Muscle layer of duodenum (tissue), 2 donors: ENCODE measurements at regions not wholly inside any gene's neighbourhood (a gene's known extent, or its start where the extent isn't known, plus 50 kb on each side); places are given as distances from the start of the nearest gene placed in this dataset.

Experiments used
- H3K27ac ChIP-seq: one replicate; pipeline ENCODE4 v1.7.0; 2013; ENCODE audit warnings: mild to moderate bottlenecking, low read length
- H3K27me3 ChIP-seq: one replicate; pipeline ENCODE4 v1.7.0; 2013; ENCODE audit warnings: low read depth, mild to moderate bottlenecking, control low read depth, low read length
- H3K36me3 ChIP-seq, 2 donors: one replicate each; pipeline ENCODE4 v1.7.0; 2013; ENCODE audit warnings: low read length in 2 of 2, control low read depth in 1 of 2, mild to moderate bottlenecking in 1 of 2; ENCODE audit not compliant: insufficient read depth in 2 of 2, control insufficient read depth in 1 of 2
- H3K4me1 ChIP-seq, 2 donors: one replicate each; pipeline ENCODE4 v1.7.0; 2013; ENCODE audit warnings: low read length in 2 of 2, mild to moderate bottlenecking in 2 of 2, control low read depth in 1 of 2, moderate library complexity in 1 of 2; ENCODE audit not compliant: insufficient read depth in 2 of 2, control insufficient read depth in 1 of 2
- H3K4me3 ChIP-seq, 2 donors: one replicate each; pipeline ENCODE4 v1.7.0; 2013; ENCODE audit warnings: low read length in 2 of 2, low read depth in 1 of 2, mild to moderate bottlenecking in 1 of 2
- H3K9me3 ChIP-seq, 2 donors: one replicate each; pipeline ENCODE4 v1.7.0; 2013; ENCODE audit warnings: low read length in 2 of 2, control low read depth in 1 of 2, mild to moderate bottlenecking in 1 of 2; ENCODE audit not compliant: control insufficient read depth in 1 of 2
- donor health status: healthy.

DNA sequence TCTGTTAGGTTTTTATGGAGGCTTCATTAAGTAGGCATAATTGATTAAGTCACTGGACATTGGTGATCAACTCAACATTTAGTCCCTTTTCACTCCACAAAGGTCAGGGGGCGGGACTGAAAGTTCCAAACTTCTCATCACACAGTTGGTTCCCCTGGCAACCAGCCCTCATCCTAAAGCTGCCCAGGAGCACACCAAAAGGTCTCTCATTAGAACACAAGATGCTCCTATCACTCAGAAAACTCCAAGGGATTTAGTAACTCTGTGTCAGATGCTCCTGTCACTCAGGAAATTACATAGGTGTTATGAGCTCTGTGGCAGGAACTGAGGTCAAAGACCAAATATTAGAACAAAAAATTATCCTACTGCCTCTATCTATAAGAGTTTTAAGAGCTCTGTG lies 321.5 kb downstream of the OTOL1 start:
- no peaks in the 10 kb centered on the region for H3K9me3 ChIP-seq
- no peaks in the 10 kb centered on the region for H3K27me3 ChIP-seq
- H3K36me3 ChIP-seq: no peaks in the 10 kb centered on the region
- H3K4me3 ChIP-seq: no peak overlapping the region
- no peaks in the 10 kb centered on the region for H3K4me1 ChIP-seq
- no peak overlapping the region for H3K27ac ChIP-seq

DNA sequence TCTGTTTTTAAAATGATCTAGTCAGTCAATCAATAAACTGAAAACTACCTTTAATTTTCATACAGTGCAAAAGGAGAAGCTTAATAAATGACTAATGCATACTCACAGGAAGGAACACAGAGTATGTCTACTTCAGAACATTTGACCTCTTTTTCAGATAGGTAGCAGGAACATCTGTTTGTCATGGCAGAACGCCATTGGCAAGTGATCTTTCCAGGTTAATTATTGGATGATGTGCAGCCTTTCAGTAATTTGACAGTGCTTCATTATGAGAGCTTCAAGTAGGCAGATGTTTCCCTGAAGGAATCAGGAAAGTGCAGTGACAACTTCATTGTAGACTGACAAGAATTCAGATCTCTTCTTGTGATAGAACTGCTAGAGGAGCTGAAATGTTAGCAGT lies 325.0 kb downstream of the OTOL1 start:
- no peaks in the 10 kb centered on the region for H3K27me3 ChIP-seq
- no peaks in the 10 kb centered on the region for H3K4me1 ChIP-seq
- H3K9me3 ChIP-seq: no peaks in the 10 kb centered on the region
- no peak overlapping the region for H3K27ac ChIP-seq
- no peaks in the 10 kb centered on the region for H3K36me3 ChIP-seq
- no peak overlapping the region for H3K4me3 ChIP-seq

DNA sequence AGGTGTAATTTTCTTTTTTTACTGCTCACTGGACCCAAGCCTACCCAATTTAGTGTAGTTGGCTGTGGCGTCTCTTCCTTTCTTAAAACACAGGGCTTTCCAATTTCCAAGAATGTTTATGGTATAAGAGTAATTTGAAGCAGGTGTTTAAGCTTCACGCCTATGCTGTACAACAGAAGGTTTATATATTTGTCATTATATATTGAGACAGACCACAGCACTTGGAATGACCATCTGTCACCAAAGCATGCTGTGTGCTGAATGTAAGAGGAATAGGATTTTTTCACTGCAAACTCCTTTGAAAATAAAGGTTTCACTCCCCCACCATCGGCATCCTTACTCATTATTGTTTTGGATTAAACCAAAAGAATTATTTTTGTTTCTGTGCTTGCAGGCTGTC lies 325.7 kb downstream of the OTOL1 start:
- Histone ChIP-seq H3K36me3 (no peaks in the 10 kb centered on the region), H3K4me1 (no peaks in the 10 kb centered on the region), H3K27me3 (no peaks in the 10 kb centered on the region), H3K4me3 (no peak overlapping the region), H3K9me3 (no peaks in the 10 kb centered on the region), H3K27ac (no peak overlapping the region)

DNA sequence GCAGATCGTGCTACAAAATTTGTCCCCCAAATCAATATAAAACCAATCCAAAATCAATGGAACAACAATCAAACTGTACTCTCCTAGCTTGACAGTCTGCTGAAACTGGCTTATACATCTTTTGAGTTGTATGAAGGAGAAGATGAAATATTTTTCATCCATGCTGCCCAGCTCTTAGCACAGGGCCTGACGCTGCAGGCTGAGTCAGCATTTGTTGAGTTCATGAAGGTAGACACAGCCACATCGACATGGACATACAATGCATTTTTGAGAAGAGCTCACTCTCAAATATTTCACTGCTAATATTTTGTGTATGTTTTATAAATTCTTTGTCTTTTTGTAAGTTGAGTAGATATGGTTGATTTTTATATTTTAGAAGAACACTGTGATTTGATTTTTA lies 327.3 kb downstream of the OTOL1 start:
- Histone ChIP-seq H3K27ac (no peak overlapping the region), H3K36me3 (no peaks in the 10 kb centered on the region)

DNA sequence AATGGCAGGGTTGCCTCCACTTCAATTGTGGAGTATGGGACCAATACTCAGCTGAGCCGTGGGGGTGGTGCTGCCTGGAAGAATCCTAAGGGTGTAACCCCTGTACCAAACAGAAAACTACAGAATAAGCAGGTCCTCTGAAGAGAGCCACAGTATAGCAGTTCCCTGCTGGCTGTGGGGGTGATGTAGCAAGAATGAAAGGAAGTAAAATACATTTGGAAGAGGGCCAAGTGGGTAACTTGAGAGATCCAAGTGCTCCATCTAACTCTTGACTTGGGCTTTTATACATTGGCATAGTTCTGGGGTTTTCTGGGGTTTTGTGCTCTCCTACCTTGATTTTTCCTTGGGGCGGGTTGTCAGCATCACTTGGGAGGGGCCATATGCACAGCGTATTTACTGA lies 341.4 kb downstream of the OTOL1 start:
- no peak overlapping the region for H3K4me3 ChIP-seq
- H3K9me3 ChIP-seq: no peaks in the 10 kb centered on the region
- H3K4me1 ChIP-seq: no peaks in the 10 kb centered on the region
- H3K36me3 ChIP-seq: no peaks in the 10 kb centered on the region
- no peak overlapping the region for H3K27ac ChIP-seq
- H3K27me3 ChIP-seq: no peaks in the 10 kb centered on the region

More for the DNA sequence above, 327.3 kb downstream of the OTOL1 start:
- Histone ChIP-seq H3K9me3 (no peaks in the 10 kb centered on the region), H3K4me1 (no peaks in the 10 kb centered on the region), H3K4me3 (no peak overlapping the region), H3K27me3 (no peaks in the 10 kb centered on the region)

DNA sequence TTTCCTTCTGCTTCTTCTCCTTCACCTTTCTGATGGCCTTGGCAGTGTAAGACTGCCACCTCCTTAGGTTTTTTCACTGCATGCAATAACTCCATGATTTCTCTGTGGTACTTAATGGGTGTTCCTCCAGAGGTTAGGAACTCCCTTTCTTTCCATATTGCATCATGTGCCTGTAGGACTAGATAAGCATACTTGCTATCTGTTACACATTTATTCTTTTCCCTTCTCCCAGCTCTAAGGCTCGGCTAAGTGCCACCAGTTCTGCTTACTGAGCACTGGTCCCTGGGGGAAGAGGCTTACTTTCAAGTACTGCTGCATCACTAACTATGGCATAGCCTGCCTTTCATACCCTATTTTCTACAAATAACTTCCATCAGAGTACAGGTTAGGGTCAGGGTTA lies 351.8 kb downstream of the OTOL1 start:
- H3K27ac ChIP-seq: no peak overlapping the region
- H3K4me1 ChIP-seq: no peaks in the 10 kb centered on the region
- H3K4me3 ChIP-seq: no peak overlapping the region
- H3K9me3 ChIP-seq: no peaks in the 10 kb centered on the region
- H3K36me3 ChIP-seq: no peaks in the 10 kb centered on the region
- H3K27me3 ChIP-seq: no peaks in the 10 kb centered on the region

DNA sequence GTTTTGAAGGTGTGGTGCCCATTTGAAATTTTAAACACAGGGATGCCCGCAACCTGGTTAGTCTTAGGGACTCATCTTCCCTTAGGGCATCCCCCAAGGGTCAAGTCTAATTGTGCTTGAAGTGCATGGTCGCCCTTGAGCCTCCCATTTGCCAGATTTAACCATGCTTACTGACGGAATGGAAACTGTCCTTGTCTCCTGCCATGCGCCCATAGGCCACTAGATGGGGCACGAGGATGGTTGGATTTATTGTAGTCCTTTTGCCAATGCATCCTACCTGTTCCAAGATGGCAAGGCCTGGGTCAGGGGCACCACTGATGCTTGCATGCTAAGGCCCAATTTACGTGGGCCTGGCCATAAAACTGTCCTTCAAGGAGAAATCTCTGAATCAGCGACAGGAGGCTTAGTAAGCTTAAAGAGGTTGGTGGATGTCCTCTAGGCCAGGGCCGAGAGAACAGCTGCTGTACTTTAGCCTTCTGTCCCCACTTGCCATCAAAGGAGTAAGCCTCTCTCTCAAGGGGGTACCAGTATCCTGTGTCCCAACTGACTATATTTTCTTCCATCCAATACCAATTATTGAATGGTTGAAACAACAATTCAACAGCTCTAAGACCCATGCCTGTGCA lies 355.4 kb downstream of the OTOL1 start:
- Histone ChIP-seq H3K4me3 (no peak overlapping the region), H3K4me1 (no peaks in the 10 kb centered on the region), H3K27ac (no peak overlapping the region), H3K36me3 (no peaks in the 10 kb centered on the region), H3K27me3 (no peaks in the 10 kb centered on the region), H3K9me3 (no peaks in the 10 kb centered on the region)

DNA sequence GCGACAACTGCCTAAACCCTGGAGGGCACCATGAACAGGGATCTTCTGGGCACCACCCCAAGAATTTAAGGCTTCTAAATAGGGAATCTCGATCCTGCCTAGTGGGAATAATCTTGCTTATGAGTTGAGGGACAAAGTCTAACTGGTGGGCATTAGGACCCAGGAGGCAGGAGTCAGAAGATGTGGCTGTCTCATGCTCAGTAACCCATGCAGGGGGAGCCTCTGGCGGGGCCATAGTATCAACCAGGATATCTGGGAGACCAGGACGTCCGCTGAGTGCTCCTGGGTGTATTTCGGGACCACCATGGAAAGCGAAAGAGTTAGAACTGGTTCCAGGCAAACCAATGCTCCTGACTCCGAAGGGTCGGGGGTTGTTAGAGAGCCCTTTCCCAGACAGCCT lies 356.1 kb downstream of the OTOL1 start:
- no peak overlapping the region for H3K4me3 ChIP-seq

DNA sequence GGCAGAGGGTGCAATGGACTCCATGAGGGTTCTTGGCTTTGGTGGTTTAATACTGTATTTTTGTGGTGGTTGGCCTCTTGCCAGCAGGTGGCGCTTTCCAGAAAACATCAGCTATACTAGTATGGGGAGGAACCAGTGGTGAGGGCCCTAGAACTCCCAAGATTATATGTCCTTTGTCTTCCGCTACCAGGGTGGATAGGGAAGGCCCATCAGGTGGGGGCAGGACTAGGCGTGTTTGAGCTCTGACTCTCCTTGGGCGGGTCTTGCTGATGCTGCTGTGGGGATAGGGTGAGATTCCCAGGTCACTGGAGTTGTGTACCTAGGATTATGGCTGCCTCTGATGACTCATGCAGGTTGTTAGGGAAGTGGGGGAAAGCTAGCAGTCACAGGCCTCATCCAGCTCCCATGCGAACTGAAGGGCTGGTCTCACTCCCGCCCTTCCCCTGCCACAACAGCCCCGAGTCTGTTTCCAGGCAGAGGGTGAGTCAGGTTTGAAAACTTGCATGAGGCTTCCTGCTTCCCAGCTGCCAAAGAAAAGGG lies 357.7 kb downstream of the OTOL1 start:
- Histone ChIP-seq H3K27ac (no peak overlapping the region), H3K36me3 (no peaks in the 10 kb centered on the region)

More for the DNA sequence above, 356.1 kb downstream of the OTOL1 start:
- H3K36me3 ChIP-seq: no peaks in the 10 kb centered on the region
- no peaks in the 10 kb centered on the region for H3K27me3 ChIP-seq
- no peaks in the 10 kb centered on the region for H3K9me3 ChIP-seq
- no peaks in the 10 kb centered on the region for H3K4me1 ChIP-seq
- H3K27ac ChIP-seq: no peak overlapping the region

DNA sequence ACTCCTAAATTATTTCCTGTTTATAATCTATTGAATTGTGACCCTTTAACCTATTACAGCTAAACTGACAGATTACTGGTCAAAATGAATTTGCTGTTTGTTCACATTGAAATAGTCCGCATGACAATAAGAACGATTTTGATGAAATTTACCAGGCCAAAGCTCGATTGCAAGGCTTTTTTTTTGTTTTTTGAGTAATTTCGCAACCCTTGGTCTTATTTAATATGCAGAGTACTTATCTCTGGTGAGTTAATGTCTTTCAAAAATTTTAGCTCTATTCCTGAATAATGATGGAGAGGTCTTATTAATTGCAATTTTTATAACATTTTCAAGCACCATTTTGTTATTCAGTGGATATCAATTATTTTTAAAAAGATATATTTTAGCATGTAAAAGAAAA lies 362.4 kb downstream of the OTOL1 start:
- Histone ChIP-seq H3K27me3 (no peaks in the 10 kb centered on the region), H3K4me1 (no peaks in the 10 kb centered on the region), H3K36me3 (no peaks in the 10 kb centered on the region), H3K27ac (no peak overlapping the region), H3K4me3 (no peak overlapping the region), H3K9me3 (no peaks in the 10 kb centered on the region)

More for the DNA sequence above, 357.7 kb downstream of the OTOL1 start:
- Histone ChIP-seq H3K4me1 (no peaks in the 10 kb centered on the region), H3K9me3 (no peaks in the 10 kb centered on the region), H3K27me3 (no peaks in the 10 kb centered on the region), H3K4me3 (no peak overlapping the region)

DNA sequence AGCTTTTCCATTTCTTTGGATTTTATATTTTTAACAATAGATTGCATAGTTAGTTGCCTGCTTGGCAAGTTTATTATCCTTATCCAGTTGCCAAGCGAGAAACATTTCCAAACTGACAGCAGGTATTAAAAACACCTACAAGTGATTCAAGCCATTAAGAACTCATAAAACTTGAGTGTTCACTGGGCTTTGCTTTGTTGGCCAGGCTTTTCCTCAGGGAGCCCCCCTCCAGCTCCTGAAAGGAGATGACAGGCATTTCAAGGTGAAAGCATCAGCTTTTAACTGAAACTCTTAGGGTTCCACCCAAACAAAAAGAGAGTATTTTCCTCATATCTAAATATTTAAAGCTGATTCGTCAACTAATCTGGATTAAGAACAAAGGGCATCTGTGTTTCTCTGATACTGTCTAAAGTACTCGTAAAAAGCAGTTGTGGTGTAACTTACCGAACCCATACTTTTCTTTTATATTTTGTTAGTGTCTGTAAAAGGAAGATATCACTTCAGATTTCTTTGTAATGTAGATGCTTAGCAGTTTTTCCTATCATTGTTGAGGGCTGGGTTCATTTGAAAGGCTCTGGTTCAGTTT lies 363.4 kb downstream of the OTOL1 start:
- H3K4me1 ChIP-seq: no peaks in the 10 kb centered on the region
- no peak overlapping the region for H3K27ac ChIP-seq
- H3K27me3 ChIP-seq: no peaks in the 10 kb centered on the region
- no peaks in the 10 kb centered on the region for H3K9me3 ChIP-seq
- no peaks in the 10 kb centered on the region for H3K36me3 ChIP-seq
- no peak overlapping the region for H3K4me3 ChIP-seq

DNA sequence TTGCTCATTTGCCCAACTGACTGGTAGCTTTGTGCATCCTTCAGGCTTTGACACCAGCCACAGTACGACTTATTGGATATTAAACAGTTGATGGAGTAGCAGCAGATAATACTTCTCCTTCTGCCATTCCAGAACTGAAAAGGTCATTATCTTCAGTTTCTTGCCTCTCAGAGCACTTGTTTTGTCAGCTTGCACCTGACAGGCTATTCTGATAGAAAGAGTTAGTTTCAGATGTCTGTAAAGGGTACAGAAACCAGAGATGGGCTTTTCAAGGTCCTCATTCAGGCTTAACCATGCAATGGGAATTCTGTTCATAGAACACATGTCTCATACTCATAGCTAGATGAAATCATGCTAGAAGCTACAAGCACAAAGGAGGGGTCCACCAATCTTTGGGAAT lies 367.2 kb downstream of the OTOL1 start:
- Histone ChIP-seq H3K27ac (no peak overlapping the region), H3K4me1 (no peaks in the 10 kb centered on the region), H3K9me3 (no peaks in the 10 kb centered on the region), H3K27me3 (no peaks in the 10 kb centered on the region), H3K36me3 (no peaks in the 10 kb centered on the region), H3K4me3 (no peak overlapping the region)
